GM21447 (cell line): ENCODE measurements at regions not wholly inside any gene's neighbourhood (a gene's known extent, or its start where the extent isn't known, plus 50 kb on each side); places are given as distances from the start of the nearest gene placed in this dataset.
"Not testable (repeated sequence)": the region's sequence is repeated elsewhere in the genome, so short reads cannot be mapped to it uniquely, and the experiment has no call there.

Experiments
- ATAC-seq: cut with Tn5 transposase; IDR thresholded peaks from one replicate; pipeline ENCODE4 v1.9.1; 2021; ENCODE audit not compliant: unreplicated experiment

GRCh38 chrX:123788193-123788592, 55.3 kb upstream of the THOC2 start:
- not testable (repeated sequence) for ATAC-seq

- ATAC-seq, result no peak
Measured at GRCh38 chrX:123788744-123789143, 55.9 kb upstream of the THOC2 start.

DNA sequence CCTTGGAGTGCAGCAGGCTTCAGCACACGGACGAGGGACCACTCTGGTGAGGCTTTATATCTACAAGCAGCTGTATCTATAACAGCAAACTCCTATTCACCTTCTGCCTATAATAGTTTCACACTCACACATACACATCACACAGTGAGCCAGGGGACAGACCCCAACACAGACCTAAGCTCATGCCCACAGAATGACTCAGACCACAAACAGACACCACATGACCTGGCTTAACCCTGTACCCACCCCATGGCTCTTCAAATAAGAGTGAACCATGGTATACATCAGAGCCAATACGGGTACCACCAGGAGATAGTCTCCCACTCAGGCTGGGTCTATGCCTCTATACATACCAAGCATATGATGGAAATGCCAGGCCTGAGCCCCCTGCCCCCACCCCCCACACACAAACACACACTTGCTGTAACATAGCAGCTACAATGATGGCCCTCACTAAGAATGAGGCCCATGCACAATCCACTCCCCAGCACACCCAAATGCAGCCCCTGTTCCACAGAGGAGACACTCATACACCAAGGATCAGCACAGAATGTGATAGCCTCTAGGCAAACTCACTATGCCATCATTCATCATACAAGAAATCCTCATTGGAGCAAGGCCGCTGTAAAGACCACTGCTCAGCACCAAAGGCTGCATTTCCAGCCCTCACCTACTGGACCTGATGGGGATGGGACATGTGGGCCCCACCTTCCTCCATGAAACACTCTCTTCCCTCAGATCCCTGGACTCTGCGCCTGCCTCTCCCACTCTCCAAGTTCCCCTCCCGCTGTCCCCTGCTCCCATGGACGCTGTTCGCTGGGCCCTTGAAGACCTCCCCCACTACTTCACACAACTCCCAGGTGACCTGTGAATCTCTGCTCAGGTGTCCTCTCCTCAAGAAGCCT, 62.1 kb upstream of the XIAP start:
- ATAC-seq, result no peak

DNA sequence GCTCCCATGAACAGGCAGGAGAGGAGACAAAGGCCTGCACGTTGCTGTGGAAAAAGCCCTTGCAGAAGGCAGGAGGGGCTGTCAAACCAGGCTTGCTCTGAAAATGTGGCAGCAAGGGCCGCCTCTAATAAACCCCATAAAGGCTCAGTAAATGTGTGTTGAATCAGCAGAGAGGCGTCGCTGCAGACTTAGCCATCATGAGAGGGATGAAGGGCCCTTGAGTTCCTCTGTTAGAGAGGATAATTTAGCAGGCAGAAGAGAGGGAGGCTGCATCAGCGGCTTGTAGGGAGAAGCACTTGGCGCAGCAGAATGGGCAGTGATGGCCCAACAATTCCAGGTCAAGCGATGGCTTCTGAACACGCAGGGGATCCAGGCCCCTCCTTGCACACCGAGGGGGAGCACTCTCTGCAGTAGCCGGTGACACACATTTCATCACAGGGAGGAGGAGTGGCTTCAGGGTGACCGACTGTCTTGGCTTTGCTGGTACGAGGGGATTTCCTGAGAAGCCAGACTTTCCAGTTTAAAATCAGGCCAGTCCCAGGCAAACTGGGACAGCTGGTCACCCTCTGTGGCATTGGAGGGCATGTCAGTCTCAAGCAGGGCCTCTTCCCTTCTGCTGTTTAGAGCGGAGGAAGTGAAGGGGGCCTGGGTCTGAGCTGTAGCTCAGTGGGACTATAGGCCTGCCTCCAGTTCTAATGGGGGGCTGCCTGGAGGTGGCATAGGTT, 61.0 kb upstream of the XIAP start:
- not testable (repeated sequence) for ATAC-seq

GRCh38 chrX:123801901-123802300, 58.0 kb upstream of the XIAP start:
- ATAC-seq, result no peak

DNA sequence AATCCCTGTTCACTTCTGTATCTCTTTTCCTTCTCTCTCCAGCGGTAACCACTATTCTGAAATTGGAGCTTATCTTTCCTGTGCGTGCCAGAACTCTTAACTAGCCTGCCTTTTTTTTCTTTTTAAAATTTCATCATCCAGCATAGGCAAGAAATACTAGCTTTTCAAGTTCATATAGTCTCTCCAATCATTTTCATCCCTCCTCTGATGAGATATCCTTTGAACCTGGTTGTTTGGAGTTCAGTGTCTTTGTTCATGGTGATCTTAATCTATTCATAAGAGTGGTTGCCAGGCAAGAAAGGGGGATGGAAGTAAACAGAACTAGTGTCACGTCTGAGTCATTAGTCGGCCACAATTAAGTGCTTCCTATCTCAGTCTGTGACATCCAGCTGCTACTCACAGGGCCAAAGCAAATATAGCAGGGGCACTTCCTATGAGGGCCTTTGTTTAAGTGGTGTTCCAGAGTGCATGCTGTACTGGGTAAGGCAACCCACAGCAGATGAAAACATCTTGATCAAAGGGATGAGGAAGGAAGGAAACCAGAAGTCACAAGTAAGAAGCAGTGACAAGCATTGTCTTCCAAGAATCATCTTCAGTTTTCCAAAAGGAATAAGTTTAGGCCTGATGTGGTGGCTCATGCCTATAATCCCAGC, 56.4 kb upstream of the XIAP start:
- ATAC-seq, result peak; percentile 64

DNA sequence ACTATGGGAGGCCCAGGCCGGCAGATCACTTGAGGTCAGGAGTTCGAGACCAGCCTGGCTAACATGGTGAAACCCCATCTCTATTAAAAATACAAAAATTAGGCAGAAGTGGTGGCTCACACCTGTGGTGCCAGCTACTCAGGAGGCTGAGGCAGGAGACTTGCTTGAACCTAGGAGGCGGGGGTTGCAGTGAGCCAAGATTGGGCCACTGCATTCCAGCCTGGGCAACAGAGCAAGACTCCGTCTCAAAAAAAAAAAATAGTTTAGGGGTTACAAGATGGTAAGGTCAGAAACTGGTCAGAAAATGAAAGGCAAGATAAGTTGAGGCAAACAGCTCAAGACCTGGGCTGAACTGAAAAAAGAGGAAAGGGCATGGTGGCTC, 55.9 kb upstream of the XIAP start:
- ATAC-seq, result not testable (repeated sequence)

DNA sequence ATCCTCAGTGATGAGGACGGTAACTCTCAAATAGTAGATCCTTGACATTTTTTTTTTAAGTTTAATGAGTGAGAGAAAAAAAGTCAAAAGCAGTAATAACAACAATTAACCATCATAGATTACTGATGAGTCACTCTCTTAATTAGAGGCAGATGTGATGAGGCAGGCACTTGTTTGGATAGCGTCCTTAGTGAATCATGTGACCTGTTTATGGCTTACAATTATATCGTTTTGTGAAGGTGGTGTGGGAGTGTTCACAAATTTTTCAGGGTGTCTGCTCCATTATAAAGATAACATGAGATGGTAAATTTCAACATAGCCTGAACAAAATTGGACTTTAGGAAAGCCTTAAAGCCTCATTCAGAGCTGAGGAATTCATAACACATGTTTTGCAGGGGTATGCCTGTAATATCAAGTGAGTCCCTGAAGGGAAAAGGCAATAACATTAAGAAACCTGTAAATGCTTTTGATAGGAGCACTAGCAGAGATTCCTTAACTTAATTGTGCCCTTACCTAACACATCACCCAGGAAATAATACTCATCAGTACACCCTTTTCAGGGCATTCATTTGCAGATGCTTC, 51.9 kb upstream of the XIAP start:
- no peak for ATAC-seq

DNA sequence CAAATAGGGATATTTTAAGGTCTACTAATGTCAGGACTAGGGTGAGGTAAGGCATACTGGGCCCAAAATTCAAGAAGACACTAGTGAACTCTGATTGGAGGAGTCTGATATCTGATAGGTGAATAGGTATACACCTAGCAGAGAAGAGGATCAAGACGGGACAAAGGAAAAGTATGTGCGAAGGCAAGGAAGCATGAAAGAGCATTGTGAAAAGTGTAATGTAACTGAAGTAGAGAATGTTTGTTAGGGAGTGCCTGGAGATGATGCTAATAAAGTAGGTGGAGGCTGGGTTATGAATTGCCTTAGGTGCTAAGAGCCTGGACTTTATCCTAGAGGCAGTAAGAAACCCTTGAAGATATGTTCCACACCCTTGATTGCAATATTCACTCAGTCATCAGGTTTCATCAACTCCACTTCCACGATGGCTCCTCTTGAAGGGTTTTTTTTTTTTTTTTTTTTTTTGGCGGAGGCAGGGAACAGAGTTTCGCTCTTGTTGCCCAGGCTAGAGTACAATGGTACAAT, 49.9 kb upstream of the XIAP start:
- no peak for ATAC-seq
